ENCODE measurements at regions not wholly inside any gene's neighbourhood (a gene's known extent, or its start where the extent isn't known, plus 50 kb on each side); places are given as distances from the start of the nearest gene placed in this dataset.

DNA sequence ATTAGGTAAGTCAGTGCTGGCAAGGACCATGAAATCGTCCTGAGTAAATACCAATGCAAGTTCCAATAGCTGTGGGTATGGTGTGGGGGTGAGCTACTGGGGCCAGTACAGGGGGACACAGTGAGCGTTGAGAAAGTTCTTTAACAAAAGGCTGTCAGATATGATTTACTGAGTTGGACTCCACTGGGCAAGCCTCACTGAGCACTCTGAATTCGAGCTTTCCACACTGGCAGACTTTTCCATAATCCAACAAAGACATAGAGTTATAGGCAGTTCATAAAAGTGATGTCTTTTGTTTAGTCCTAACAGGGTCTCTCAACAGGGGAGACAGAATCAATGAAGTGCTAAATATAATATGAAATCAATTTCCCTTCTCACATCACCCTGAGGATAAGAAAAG is 489.0 kb downstream of the KCNJ2 start (continued):
- TF ChIP-seq, protein P1, sequence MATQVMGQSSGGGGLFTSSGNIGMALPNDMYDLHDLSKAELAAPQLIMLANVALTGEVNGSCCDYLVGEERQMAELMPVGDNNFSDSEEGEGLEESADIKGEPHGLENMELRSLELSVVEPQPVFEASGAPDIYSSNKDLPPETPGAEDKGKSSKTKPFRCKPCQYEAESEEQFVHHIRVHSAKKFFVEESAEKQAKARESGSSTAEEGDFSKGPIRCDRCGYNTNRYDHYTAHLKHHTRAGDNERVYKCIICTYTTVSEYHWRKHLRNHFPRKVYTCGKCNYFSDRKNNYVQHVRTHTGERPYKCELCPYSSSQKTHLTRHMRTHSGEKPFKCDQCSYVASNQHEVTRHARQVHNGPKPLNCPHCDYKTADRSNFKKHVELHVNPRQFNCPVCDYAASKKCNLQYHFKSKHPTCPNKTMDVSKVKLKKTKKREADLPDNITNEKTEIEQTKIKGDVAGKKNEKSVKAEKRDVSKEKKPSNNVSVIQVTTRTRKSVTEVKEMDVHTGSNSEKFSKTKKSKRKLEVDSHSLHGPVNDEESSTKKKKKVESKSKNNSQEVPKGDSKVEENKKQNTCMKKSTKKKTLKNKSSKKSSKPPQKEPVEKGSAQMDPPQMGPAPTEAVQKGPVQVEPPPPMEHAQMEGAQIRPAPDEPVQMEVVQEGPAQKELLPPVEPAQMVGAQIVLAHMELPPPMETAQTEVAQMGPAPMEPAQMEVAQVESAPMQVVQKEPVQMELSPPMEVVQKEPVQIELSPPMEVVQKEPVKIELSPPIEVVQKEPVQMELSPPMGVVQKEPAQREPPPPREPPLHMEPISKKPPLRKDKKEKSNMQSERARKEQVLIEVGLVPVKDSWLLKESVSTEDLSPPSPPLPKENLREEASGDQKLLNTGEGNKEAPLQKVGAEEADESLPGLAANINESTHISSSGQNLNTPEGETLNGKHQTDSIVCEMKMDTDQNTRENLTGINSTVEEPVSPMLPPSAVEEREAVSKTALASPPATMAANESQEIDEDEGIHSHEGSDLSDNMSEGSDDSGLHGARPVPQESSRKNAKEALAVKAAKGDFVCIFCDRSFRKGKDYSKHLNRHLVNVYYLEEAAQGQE (IDR thresholded peaks at IDR 0.05): no peak
- TF ChIP-seq SP1 (IDR thresholded peaks at IDR 0.05) (no peak), RAD21 (IDR thresholded peaks at IDR 0.05) (no peak)

DNA sequence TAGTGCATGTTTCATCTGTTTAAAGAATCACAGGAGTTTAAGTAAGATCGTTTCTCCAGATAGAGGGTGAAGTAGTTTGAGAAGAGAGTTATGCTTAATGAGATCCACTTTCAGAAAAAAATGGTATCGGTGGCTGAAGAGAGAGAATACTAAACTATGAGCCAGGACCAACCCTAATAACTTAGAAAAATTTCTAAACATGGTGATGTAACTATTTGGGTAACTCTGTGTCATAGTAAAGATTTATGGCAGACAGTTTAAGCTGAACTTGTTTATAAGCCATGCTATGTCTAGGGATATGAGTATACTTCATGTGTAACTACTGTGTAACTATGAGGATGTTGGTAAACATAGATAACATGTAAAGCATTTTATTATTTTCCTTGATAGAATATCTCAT is 489.5 kb downstream of the KCNJ2 start:
- H3K9me3 ChIP-seq (ENCODE audit: control insufficient read depth in 4 of 4, low read length in 3 of 4): no peaks in the 10 kb centered on the region
- H3K4me1 ChIP-seq (ENCODE audit: control insufficient read depth in 4 of 4, insufficient read depth in 4 of 4, low read length in 3 of 4): peaks cover 2 to 28% (median 25%) of the 10 kb centered on the region in 4 donors
- no peak for DNase-seq (ENCODE audit: low spot score)
- no peaks in the 10 kb centered on the region for H3K27me3 ChIP-seq (ENCODE audit: control insufficient read depth in 4 of 4, insufficient read depth in 4 of 4, low read length in 3 of 4)
- H3K36me3 ChIP-seq (ENCODE audit: control insufficient read depth in 4 of 4, insufficient read depth in 3 of 4, low read depth in 1 of 4, low read length in 3 of 4): no peaks in the 10 kb centered on the region
- WGBS: 92% methylated on average over 2 of the region's 2 CpGs
- H3K9ac ChIP-seq (ENCODE audit: low read depth in 1 of 2, low read length in 2 of 2): no peak overlapping the region
- H3K4me3 ChIP-seq (ENCODE audit: low read depth in 1 of 3, low read length in 3 of 3): no peak overlapping the region
- H3K27ac ChIP-seq (ENCODE audit: low read depth in 1 of 2, low read length in 2 of 2): no peak overlapping the region
- TF ChIP-seq JUND (IDR thresholded peaks at IDR 0.05) (no peak), GABPA (IDR thresholded peaks at IDR 0.05 in 1 of 2, conservative IDR thresholded peaks at IDR 0.05 in 1 of 2) (no peak), HNF4G (IDR thresholded peaks at IDR 0.05) (no peak), FOXA1 (IDR thresholded peaks at IDR 0.05) (no peak), TAF1 (conservative IDR thresholded peaks at IDR 0.05) (no peak), RAD21 (IDR thresholded peaks at IDR 0.05) (no peak), NR2F2 (IDR thresholded peaks at IDR 0.05) (no peak), HNF4A (conservative IDR thresholded peaks at IDR 0.05) (no peak), RXRA (IDR thresholded peaks at IDR 0.05) (no peak), SP1 (IDR thresholded peaks at IDR 0.05) (no peak), YY1 (IDR thresholded peaks at IDR 0.05) (no peak), FOXA2 (IDR thresholded peaks at IDR 0.05) (no peak)
- TF ChIP-seq, protein P2, sequence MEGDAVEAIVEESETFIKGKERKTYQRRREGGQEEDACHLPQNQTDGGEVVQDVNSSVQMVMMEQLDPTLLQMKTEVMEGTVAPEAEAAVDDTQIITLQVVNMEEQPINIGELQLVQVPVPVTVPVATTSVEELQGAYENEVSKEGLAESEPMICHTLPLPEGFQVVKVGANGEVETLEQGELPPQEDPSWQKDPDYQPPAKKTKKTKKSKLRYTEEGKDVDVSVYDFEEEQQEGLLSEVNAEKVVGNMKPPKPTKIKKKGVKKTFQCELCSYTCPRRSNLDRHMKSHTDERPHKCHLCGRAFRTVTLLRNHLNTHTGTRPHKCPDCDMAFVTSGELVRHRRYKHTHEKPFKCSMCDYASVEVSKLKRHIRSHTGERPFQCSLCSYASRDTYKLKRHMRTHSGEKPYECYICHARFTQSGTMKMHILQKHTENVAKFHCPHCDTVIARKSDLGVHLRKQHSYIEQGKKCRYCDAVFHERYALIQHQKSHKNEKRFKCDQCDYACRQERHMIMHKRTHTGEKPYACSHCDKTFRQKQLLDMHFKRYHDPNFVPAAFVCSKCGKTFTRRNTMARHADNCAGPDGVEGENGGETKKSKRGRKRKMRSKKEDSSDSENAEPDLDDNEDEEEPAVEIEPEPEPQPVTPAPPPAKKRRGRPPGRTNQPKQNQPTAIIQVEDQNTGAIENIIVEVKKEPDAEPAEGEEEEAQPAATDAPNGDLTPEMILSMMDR (IDR thresholded peaks at IDR 0.05; ENCODE audit: low read depth, low read length, missing input control): no peak
- TF ChIP-seq, protein P3, sequence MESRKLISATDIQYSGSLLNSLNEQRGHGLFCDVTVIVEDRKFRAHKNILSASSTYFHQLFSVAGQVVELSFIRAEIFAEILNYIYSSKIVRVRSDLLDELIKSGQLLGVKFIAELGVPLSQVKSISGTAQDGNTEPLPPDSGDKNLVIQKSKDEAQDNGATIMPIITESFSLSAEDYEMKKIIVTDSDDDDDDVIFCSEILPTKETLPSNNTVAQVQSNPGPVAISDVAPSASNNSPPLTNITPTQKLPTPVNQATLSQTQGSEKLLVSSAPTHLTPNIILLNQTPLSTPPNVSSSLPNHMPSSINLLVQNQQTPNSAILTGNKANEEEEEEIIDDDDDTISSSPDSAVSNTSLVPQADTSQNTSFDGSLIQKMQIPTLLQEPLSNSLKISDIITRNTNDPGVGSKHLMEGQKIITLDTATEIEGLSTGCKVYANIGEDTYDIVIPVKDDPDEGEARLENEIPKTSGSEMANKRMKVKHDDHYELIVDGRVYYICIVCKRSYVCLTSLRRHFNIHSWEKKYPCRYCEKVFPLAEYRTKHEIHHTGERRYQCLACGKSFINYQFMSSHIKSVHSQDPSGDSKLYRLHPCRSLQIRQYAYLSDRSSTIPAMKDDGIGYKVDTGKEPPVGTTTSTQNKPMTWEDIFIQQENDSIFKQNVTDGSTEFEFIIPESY (IDR thresholded peaks at IDR 0.05): no peak
- TF ChIP-seq, protein P1 (IDR thresholded peaks at IDR 0.05): no peak
- TF ChIP-seq, protein P4, sequence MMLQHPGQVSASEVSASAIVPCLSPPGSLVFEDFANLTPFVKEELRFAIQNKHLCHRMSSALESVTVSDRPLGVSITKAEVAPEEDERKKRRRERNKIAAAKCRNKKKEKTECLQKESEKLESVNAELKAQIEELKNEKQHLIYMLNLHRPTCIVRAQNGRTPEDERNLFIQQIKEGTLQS (IDR thresholded peaks at IDR 0.05): no peak
- TF ChIP-seq, protein P5, sequence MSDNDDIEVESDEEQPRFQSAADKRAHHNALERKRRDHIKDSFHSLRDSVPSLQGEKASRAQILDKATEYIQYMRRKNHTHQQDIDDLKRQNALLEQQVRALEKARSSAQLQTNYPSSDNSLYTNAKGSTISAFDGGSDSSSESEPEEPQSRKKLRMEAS (IDR thresholded peaks at IDR 0.05): no peak

Data from liver (tissue), 8 donors.